A549 (cell line): ENCODE measurements at regions not wholly inside any gene's neighbourhood (a gene's known extent, or its start where the extent isn't known, plus 50 kb on each side); places are given as distances from the start of the nearest gene placed in this dataset.

ENCODE experiments used
- ATAC-seq, 2 experiments: fragments of 200-7000 bp in 1 of 2; fragments of >200 bp in 1 of 2; cut with Nextera tagmentation in 1 of 2; cut with Tn5 transposase in 1 of 2; 3 replicates each; pipeline versions ENCODE4 v1.8.0 to v1.9.1; 2018 to 2020; ENCODE audit warnings: mild to moderate bottlenecking in 1 of 2, moderate library complexity in 1 of 2
- CTCF ChIA-PET: fragments of 300-600 bp; sonication (Branson Sonifier 250); formaldehyde crosslinking; extraction: SDS; loops from one replicate; lab custom pipeline; 2021; ENCODE audit warnings: antibody characterized with exemption, inconsistent platforms; lab: Yijun Ruan, JAX
- POLR2A ChIA-PET: fragments of 350-600 bp; formaldehyde crosslinking; extraction: SDS; loops from one replicate; lab custom pipeline; 2021; ENCODE audit warnings: antibody characterized with exemption, inconsistent platforms; lab: Yijun Ruan, JAX
- DNase-seq, 2 experiments: peaks; one replicate each; pipeline versions ENCODE4 v3.0.0 to v3.0.0-alpha.2; 2011 to 2016; ENCODE audit warnings: low read depth in 1 of 2, low spot score in 1 of 2
- FAIRE-seq: peaks from 2 replicates; lab custom pipeline; 2011; peaks lifted over from hg19 to GRCh38; lab: Jason Lieb, UNC
- H3K27ac ChIP-seq, 2 experiments: fragments of >200 bp; sonication (Bioruptor Twin); formaldehyde crosslinking; 3 replicates each; pipeline ENCODE4 v1.5.1; 2016 to 2017
- H3K4me1 ChIP-seq: fragments of >200 bp; sonication (Bioruptor Twin); formaldehyde crosslinking; 3 replicates; pipeline ENCODE4 v1.6.1; 2016
- H3K4me2 ChIP-seq: fragments of >200 bp; sonication (Bioruptor Twin); formaldehyde crosslinking; 3 replicates; pipeline ENCODE4 v1.6.1; 2016
- H3K4me3 ChIP-seq: fragments of >200 bp; sonication (Bioruptor Twin); formaldehyde crosslinking; 3 replicates; pipeline ENCODE4 v1.5.1; 2016
- H3K9me3 ChIP-seq: fragments of >200 bp; sonication (Bioruptor Twin); formaldehyde crosslinking; 3 replicates; pipeline ENCODE4 v1.6.1; 2016
- CBX8 ChIP-seq: fragments of 200-600 bp; sonication (generic); IDR thresholded peaks from 2 replicates; pipeline ENCODE4 v1.6.1; 2016
- CHD2 ChIP-seq: fragments of 150-350 bp; IDR thresholded peaks from 2 replicates; pipeline ENCODE4 v1.6.1; 2014; ENCODE audit warnings: low read length; ENCODE audit not compliant: partially characterized antibody
- CHD4 ChIP-seq: fragments of 200-600 bp; sonication (generic); IDR thresholded peaks from 2 replicates; pipeline ENCODE4 v1.6.1; 2016; ENCODE audit warnings: antibody characterized with exemption, mild to moderate bottlenecking, borderline replicate concordance
- EHMT2 ChIP-seq: fragments of 200-600 bp; sonication (generic); IDR thresholded peaks from 2 replicates; pipeline ENCODE4 v1.6.1; 2016; ENCODE audit warnings: antibody characterized with exemption, low read depth, mild to moderate bottlenecking, moderate library complexity
- EP300 ChIP-seq, 2 experiments: fragments of >200 bp; sonication (Bioruptor Twin); formaldehyde crosslinking; IDR thresholded peaks; 2 replicates in 1 of 2; 3 replicates in 1 of 2; pipeline ENCODE4 v1.6.1; 2016 to 2017
- ESRRA ChIP-seq: fragments of 150-350 bp; IDR thresholded peaks from 2 replicates; pipeline ENCODE4 v1.6.1; 2014; ENCODE audit warnings: mild to moderate bottlenecking, low read length, borderline replicate concordance
- FOSB ChIP-seq: fragments of 250-450 bp; sonication (Bioruptor Pico); IDR thresholded peaks from 2 replicates; pipeline ENCODE4 v1.5.0; 2020; ENCODE audit warnings: mild to moderate bottlenecking, moderate library complexity
- FOSL2 ChIP-seq, 2 experiments: fragments of 450-650 bp in 1 of 2; fragments of >200 bp in 1 of 2; sonication (Bioruptor Twin) in 1 of 2; formaldehyde crosslinking; IDR thresholded peaks; 2 replicates each; pipeline versions ENCODE4 v1.5.0 to v1.6.1; 2016 to 2020; ENCODE audit warnings: mild to moderate bottlenecking in 1 of 2, moderate library complexity in 1 of 2
- FOXS1 ChIP-seq: fragments of 250-450 bp; sonication (Bioruptor Pico); IDR thresholded peaks from 2 replicates; pipeline ENCODE4 v1.5.0; 2020; ENCODE audit warnings: mild to moderate bottlenecking, moderate library complexity
- HOXA7 ChIP-seq: fragments of 250-450 bp; sonication (Bioruptor Pico); IDR thresholded peaks from 2 replicates; pipeline ENCODE4 v1.5.0; 2020; ENCODE audit warnings: mild to moderate bottlenecking, moderate library complexity
- JUNB ChIP-seq: fragments of >200 bp; sonication (Bioruptor Twin); formaldehyde crosslinking; IDR thresholded peaks from 2 replicates; pipeline ENCODE4 v1.6.1; 2016
- KDM5A ChIP-seq: fragments of 200-600 bp; sonication (generic); IDR thresholded peaks from 2 replicates; pipeline ENCODE4 v1.6.1; 2016; ENCODE audit warnings: antibody characterized with exemption, mild to moderate bottlenecking
- MAX ChIP-seq: IDR thresholded peaks from 2 replicates; pipeline ENCODE4 v1.6.1; 2012
- NPAS2 ChIP-seq: fragments of 250-450 bp; sonication (Bioruptor Pico); IDR thresholded peaks from 2 replicates; pipeline ENCODE4 v1.8.0; 2022; ENCODE audit warnings: mild to moderate bottlenecking, moderate library complexity, borderline replicate concordance
- NR3C1 ChIP-seq: fragments of >200 bp; sonication (Bioruptor Twin); formaldehyde crosslinking; IDR thresholded peaks from 3 replicates; pipeline ENCODE4 v1.6.1; 2017
- RAD21 ChIP-seq, 2 experiments: fragments of >200 bp in 1 of 2; sonication (Bioruptor Twin) in 1 of 2; formaldehyde crosslinking in 1 of 2; IDR thresholded peaks in 1 of 2; conservative IDR thresholded peaks in 1 of 2; 2 replicates in 1 of 2; 3 replicates in 1 of 2; pipeline ENCODE4 v1.6.1; 2012 to 2018; ENCODE audit warnings: inconsistent platforms in 1 of 2
- RARB ChIP-seq: fragments of 250-450 bp; sonication (Bioruptor Pico); IDR thresholded peaks from 2 replicates; pipeline ENCODE4 v1.8.0; 2021; ENCODE audit warnings: mild to moderate bottlenecking, moderate library complexity
- RCOR1 ChIP-seq: fragments of 150-350 bp; IDR thresholded peaks from 2 replicates; pipeline ENCODE4 v1.6.1; 2014; ENCODE audit warnings: antibody characterized with exemption, low read length, low read depth
- RFX5 ChIP-seq: fragments of 450-650 bp; IDR thresholded peaks from 2 replicates; pipeline ENCODE4 v1.7.1; 2014; ENCODE audit warnings: antibody characterized with exemption, mild to moderate bottlenecking, moderate library complexity
- SREBF2 ChIP-seq: fragments of 450-650 bp; IDR thresholded peaks from 2 replicates; pipeline ENCODE4 v1.6.1; 2014; ENCODE audit warnings: mild to moderate bottlenecking, moderate library complexity
- TFCP2L1 ChIP-seq: fragments of 250-450 bp; sonication (Bioruptor Pico); IDR thresholded peaks from 2 replicates; pipeline ENCODE4 v1.5.0; 2021; ENCODE audit warnings: mild to moderate bottlenecking
- ZC3H11A ChIP-seq: fragments of 450-650 bp; IDR thresholded peaks from 2 replicates; pipeline ENCODE4 v1.6.1; 2014; ENCODE audit warnings: antibody characterized with exemption, mild to moderate bottlenecking
- ZNF302 ChIP-seq: fragments of 250-450 bp; sonication (Bioruptor Pico); IDR thresholded peaks from 2 replicates; pipeline ENCODE4 v1.9.0; 2021; ENCODE audit warnings: inconsistent platforms, mild to moderate bottlenecking, moderate library complexity
- ZSCAN20 ChIP-seq: fragments of 250-450 bp; sonication (Bioruptor Pico); IDR thresholded peaks from 2 replicates; pipeline ENCODE4 v1.8.0; 2022; ENCODE audit warnings: mild to moderate bottlenecking, moderate library complexity
- WGBS: methylation state at CpG from one replicate; pipeline ENCODE4 v1.1.6; 2017; ENCODE audit errors: missing lambda C conversion rate; 5-methylcytosine and 5-hydroxymethylcytosine counted together
- TF ChIP-seq, protein P1 (sequence below): fragments of >200 bp; sonication (Bioruptor Twin); formaldehyde crosslinking; IDR thresholded peaks from 3 replicates; pipeline ENCODE4 v1.5.1; 2016
- TF ChIP-seq, protein P2 (sequence below): IDR thresholded peaks from 2 replicates; pipeline ENCODE4 v1.6.1; 2012

DNA sequence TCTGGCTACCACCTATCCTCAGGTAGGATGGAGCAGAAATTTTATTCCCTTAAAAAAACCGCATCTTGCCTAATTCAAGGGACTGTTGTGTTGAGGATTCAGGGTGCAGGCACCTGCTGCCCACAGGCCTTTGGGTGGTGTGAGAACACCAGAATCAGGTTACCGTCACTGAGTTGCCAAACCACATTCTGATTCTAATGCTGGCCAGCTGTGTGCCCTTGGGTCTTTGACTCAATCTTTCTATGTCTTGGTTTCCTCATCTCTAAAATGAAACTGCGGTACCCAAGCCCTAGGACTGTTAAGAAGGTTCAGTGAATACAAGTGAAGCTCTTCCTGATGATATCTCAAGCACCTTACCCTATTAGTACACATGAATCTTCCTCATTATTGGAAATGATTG is 827.3 kb downstream of the DHX35 start:
- Histone ChIP-seq H3K4me3 (no peak overlapping the region), H3K4me1 (no peaks in the 10 kb centered on the region), H3K4me2 (no peak overlapping the region), H3K9me3 (no peaks in the 10 kb centered on the region), H3K27ac (no peak overlapping the region)
- TF ChIP-seq RCOR1 (no peak), FOSL2 (IDR thresholded peaks at IDR 0.05) (no peak), FOSL2 (CRISPR knock-in tag; IDR thresholded peaks at IDR 0.05) (no peak), HOXA7 (CRISPR knock-in tag) (no peak), ZNF302 (no peak), JUNB (no peak), FOSB (CRISPR knock-in tag) (no peak), ZSCAN20 (CRISPR knock-in tag) (no peak), TFCP2L1 (CRISPR knock-in tag) (no peak), EHMT2 (no peak), RAD21 (conservative IDR thresholded peaks at IDR 0.05 in 1 of 2, IDR thresholded peaks at IDR 0.05 in 1 of 2) (no peak)
- FAIRE-seq (no peak), ATAC-seq (no peak), DNase-seq (no peak)
- 7% methylated on average over 3 of the region's 3 CpGs for WGBS
- ChIA-PET CTCF (no interaction called here), POLR2A (no interaction called here)

DNA sequence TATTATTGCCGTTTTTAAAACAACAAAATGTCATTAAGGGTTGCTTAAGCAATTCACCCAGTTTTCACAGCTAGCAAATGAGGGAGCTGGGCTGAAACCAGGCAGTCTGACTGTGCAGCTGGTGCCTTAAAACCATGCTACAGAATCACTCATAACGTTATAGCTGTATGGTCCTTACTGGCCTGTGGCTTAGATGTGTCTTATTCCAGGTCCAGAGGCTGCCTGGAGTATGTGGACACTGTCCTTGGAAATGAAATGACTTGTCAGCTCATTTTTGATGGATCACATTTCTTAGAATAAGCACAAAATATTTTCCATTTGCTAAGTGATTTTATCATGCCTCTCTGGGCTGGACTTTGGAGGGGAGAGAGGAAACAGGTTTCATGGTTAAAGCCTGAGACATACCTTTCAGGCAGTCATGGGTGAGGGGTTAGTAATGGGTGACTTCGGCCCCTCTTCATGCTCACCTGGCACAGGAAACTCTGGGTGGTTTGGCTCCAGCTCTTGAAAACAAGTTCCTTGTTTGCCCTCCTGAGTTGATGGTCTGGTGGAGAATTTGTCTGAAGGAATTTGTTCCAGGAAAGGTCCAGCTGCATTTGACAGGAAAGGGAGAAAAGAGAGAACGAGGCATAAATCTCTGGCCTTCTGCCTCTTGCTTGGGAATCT is 823.2 kb downstream of the DHX35 start:
- 3% methylated on average over 4 of the region's 4 CpGs for WGBS
- no peak for ATAC-seq
- no peak for DNase-seq
- H3K4me3 ChIP-seq: no peak overlapping the region
- H3K4me1 ChIP-seq: no peaks in the 10 kb centered on the region
- H3K9me3 ChIP-seq: no peaks in the 10 kb centered on the region
- FAIRE-seq: no peak
- no peak for TF ChIP-seq ZSCAN20 (CRISPR knock-in tag)
- no peak for TF ChIP-seq ESRRA
- no peak for TF ChIP-seq SREBF2
- no peak for TF ChIP-seq NR3C1
- TF ChIP-seq FOSL2 (IDR thresholded peaks at IDR 0.05): no peak
- no peak for TF ChIP-seq FOSL2 (CRISPR knock-in tag; IDR thresholded peaks at IDR 0.05)
- TF ChIP-seq RARB (CRISPR knock-in tag): no peak
- TF ChIP-seq, protein P1, sequence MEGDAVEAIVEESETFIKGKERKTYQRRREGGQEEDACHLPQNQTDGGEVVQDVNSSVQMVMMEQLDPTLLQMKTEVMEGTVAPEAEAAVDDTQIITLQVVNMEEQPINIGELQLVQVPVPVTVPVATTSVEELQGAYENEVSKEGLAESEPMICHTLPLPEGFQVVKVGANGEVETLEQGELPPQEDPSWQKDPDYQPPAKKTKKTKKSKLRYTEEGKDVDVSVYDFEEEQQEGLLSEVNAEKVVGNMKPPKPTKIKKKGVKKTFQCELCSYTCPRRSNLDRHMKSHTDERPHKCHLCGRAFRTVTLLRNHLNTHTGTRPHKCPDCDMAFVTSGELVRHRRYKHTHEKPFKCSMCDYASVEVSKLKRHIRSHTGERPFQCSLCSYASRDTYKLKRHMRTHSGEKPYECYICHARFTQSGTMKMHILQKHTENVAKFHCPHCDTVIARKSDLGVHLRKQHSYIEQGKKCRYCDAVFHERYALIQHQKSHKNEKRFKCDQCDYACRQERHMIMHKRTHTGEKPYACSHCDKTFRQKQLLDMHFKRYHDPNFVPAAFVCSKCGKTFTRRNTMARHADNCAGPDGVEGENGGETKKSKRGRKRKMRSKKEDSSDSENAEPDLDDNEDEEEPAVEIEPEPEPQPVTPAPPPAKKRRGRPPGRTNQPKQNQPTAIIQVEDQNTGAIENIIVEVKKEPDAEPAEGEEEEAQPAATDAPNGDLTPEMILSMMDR: no peak
- TF ChIP-seq EP300 (IDR thresholded peaks at IDR 0.05): no peak
- TF ChIP-seq CHD2: no peak
- no peak for TF ChIP-seq ZC3H11A
- no peak for TF ChIP-seq NPAS2
- TF ChIP-seq CHD4: no peak
- TF ChIP-seq RFX5: no peak
- no peak for TF ChIP-seq FOXS1
- no peak for TF ChIP-seq KDM5A
- no peak for TF ChIP-seq CBX8
- no peak for TF ChIP-seq MAX
- TF ChIP-seq, protein P2, sequence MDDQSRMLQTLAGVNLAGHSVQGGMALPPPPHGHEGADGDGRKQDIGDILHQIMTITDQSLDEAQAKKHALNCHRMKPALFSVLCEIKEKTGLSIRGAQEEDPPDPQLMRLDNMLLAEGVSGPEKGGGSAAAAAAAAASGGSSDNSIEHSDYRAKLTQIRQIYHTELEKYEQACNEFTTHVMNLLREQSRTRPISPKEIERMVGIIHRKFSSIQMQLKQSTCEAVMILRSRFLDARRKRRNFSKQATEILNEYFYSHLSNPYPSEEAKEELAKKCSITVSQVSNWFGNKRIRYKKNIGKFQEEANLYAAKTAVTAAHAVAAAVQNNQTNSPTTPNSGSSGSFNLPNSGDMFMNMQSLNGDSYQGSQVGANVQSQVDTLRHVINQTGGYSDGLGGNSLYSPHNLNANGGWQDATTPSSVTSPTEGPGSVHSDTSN: no peak
- POLR2A ChIA-PET: no interaction called here
- CTCF ChIA-PET: interaction anchor here (0.6 kb wide), 1 partner anchor 10 kb away, joined by 5 read pairs; no protein-coding TSS in a partner anchor
- H3K4me2 ChIP-seq: no peak overlapping the region
- H3K27ac ChIP-seq: no peak overlapping the region
